GM10266 (cell line): ENCODE measurements at regions not wholly inside any gene's neighbourhood (a gene's known extent, or its start where the extent isn't known, plus 50 kb on each side); places are given as distances from the start of the nearest gene placed in this dataset.

Source experiments
- DNase-seq: peaks from one replicate; pipeline ENCODE4 v3.0.0; 2012; ENCODE audit errors: extremely low spot score
- TF ChIP-seq, protein P1 (sequence below): IDR thresholded peaks from 2 replicates; pipeline ENCODE4 v1.5.1; 2012; ENCODE audit warnings: mild to moderate bottlenecking, low read depth; ENCODE audit not compliant: control insufficient read depth, insufficient read depth; ENCODE audit errors: missing control alignments

DNA sequence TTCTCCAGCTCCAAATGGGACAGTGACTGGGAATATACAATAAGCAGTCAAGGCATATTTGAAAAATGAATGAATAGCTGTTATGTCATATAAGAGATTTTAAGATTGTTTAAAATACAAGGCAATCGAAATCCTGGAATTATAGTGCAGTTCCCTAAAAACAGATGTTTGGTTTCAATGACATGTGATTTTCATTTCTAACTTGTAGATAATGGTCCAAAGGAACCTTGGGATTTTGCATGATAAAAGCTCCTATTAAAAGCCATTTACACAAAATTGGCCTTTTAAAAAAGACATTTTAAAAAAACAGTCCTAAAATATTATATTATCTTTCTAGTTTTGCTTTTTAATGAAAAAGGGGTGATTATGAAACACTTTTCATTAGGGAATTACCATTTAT lies 905.1 kb downstream of the GALC start:
- no peak for DNase-seq
- TF ChIP-seq, protein P1, sequence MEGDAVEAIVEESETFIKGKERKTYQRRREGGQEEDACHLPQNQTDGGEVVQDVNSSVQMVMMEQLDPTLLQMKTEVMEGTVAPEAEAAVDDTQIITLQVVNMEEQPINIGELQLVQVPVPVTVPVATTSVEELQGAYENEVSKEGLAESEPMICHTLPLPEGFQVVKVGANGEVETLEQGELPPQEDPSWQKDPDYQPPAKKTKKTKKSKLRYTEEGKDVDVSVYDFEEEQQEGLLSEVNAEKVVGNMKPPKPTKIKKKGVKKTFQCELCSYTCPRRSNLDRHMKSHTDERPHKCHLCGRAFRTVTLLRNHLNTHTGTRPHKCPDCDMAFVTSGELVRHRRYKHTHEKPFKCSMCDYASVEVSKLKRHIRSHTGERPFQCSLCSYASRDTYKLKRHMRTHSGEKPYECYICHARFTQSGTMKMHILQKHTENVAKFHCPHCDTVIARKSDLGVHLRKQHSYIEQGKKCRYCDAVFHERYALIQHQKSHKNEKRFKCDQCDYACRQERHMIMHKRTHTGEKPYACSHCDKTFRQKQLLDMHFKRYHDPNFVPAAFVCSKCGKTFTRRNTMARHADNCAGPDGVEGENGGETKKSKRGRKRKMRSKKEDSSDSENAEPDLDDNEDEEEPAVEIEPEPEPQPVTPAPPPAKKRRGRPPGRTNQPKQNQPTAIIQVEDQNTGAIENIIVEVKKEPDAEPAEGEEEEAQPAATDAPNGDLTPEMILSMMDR: no peak

DNA sequence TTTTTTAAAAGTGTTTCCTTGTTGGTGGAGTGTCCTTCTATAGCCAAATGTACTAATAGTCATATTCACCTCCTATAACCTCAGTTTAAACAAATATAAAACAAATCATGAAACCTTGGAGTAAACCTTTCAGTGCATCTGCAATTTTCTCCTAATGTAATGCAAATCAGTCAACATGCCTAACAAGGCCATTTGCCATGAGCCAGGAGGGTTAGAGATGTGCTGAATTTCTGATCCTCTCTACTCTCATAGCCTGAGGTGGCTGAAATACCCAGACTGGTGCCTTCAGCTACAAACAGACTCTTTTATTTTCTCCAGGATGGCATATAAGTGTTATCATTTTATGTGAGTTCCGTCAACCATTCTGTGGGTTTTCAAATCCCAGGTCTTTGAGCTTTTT lies 908.1 kb downstream of the GALC start:
- DNase-seq: no peak
- TF ChIP-seq, protein P1: no peak

DNA sequence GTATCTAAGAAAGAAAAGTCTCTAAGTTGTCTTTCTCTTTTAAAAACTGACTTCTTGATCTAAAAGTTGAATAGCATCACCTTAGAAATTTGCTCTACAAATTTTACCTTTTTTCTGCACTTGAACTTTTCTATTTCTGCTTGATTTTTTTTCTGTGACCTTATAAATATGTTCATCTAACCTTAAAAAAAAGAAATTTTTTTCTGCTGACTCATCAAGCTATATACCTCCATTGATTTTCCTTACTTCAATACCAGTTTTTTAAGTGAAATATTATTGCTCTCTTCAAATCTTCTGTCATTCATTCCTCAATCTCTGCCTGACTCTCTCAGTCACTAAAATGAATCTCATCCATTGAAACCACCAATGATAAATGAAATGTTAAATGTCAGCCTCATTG lies 910.1 kb downstream of the GALC start:
- DNase-seq: no peak
- TF ChIP-seq, protein P1: no peak

DNA sequence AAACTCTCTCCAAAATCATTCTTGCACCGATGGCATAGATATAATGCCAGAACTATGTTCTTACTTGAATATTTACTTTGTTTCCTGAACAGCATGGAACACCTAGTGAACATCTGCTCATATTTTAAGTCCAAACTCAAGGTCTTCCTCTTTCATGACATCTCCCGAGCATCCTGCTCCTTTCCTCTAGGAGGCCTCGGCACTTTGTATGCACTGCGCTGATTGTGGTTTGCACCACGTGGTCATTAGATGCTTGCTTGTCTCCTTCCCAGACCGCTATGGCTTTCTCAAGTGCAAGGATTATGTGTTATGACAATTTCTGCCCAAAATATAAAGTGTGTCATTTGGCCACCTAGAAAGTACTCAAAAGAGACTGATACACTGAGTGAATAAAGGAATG lies 912.0 kb downstream of the GALC start:
- no peak for DNase-seq
- TF ChIP-seq, protein P1: no peak

DNA sequence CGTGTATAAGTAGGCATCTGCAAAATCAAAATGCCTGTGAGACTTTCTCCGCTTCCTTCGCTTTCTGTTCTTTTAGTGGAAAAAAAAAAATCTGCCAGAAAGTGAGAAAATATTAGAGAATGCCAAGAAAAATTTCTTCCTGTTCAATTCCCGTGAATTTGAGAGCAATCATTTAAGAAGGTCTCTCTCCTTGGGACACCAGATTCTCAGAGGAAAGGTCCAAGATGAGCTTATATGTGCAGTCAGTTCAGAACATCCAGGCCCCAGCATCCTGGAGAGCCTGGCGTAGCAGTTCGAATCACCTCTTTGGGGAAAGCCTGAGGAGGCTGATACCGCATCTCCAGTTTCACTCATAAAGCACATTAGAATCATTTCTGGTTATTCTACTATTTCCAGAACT lies 912.8 kb downstream of the GALC start:
- TF ChIP-seq, protein P1: no peak

DNA sequence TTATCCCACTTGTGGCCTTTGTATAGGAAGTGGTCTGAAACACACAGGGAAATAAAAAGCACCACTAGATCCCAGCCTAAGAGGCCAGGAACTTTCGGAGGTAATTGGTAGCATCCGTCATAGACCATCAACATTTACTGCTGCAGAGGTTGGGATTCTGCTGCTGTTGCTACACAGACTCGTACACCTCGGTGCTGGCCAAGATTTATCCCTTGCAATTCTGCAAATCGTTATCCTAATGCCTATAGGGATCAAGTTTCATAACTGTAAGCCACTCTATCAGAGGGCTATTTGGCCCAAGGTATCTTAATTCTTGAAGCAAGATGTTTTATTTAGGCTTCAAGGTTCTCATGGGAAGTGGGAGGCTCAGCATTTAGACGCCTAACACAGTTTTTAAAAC lies 913.6 kb downstream of the GALC start:
- TF ChIP-seq, protein P1: no peak
- no peak for DNase-seq

More for the DNA sequence above, 912.8 kb downstream of the GALC start:
- no peak for DNase-seq

DNA sequence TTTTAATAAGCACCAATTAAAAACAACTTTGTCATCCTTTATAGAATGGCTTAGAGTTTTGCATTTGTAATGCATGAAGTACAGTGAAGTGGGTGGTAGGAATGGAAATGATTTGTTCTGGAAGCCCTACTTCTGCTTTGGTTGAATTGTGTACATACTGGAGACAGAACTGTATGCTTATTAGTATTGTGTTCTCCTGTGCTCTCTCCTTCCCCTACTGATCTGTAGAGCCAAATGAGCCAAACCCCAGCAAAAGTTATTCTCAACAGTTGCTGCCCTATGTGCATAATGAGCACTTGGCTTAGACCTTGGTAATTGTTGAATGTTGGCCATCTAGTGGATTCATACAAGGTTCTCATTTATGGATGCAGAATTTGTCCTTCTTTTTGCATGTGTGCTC lies 916.1 kb downstream of the GALC start:
- TF ChIP-seq, protein P1: no peak
- no peak for DNase-seq
